Lung (tissue), 11 donors: ENCODE measurements at regions not wholly inside any gene's neighbourhood (a gene's known extent, or its start where the extent isn't known, plus 50 kb on each side); places are given as distances from the start of the nearest gene placed in this dataset.

Experiments
- ATAC-seq: fragments of 200-7000 bp; cut with Tn5 transposase; one replicate; pipeline ENCODE4 v1.9.1; 2020; ENCODE audit warnings: moderate number of reproducible peaks; ENCODE audit not compliant: insufficient read depth, low FRiP score
- DNase-seq, 3 donors: peaks; one replicate each; pipeline ENCODE4 v3.0.0-alpha.2; 2013 to 2017
- H3K27ac ChIP-seq, 2 donors: one replicate each; pipeline ENCODE4 v1.5.1; 2013; ENCODE audit warnings: mild to moderate bottlenecking in 2 of 2, moderate library complexity in 2 of 2, control low read depth in 1 of 2, inconsistent platforms in 1 of 2, low read depth in 1 of 2, low read length in 1 of 2
- H3K27me3 ChIP-seq, 3 donors: one replicate each; pipeline ENCODE4 v1.5.1; 2013; ENCODE audit warnings: low read length in 2 of 3; ENCODE audit not compliant: control insufficient read depth in 3 of 3, insufficient read depth in 3 of 3
- H3K36me3 ChIP-seq, 4 donors: one replicate each; pipeline ENCODE4 v1.5.1; 2013; ENCODE audit warnings: low read length in 4 of 4, mild to moderate bottlenecking in 1 of 4, moderate library complexity in 1 of 4; ENCODE audit not compliant: control insufficient read depth in 4 of 4, insufficient read depth in 4 of 4
- H3K4me1 ChIP-seq, 5 donors: one replicate each; pipeline ENCODE4 v1.5.1; 2013; ENCODE audit warnings: low read length in 5 of 5, mild to moderate bottlenecking in 2 of 5, moderate library complexity in 1 of 5; ENCODE audit not compliant: control insufficient read depth in 5 of 5, insufficient read depth in 5 of 5
- H3K4me3 ChIP-seq: one replicate; pipeline ENCODE4 v1.5.1; 2013; ENCODE audit warnings: mild to moderate bottlenecking, control low read depth, moderate library complexity
- H3K9ac ChIP-seq, 2 donors: one replicate each; pipeline ENCODE4 v1.5.1; 2013; ENCODE audit warnings: low read length in 2 of 2, control low read depth in 1 of 2; ENCODE audit not compliant: insufficient read depth in 1 of 2
- H3K9me3 ChIP-seq, 4 donors: one replicate each; pipeline ENCODE4 v1.5.1; 2013; ENCODE audit warnings: low read length in 3 of 4, mild to moderate bottlenecking in 1 of 4, moderate library complexity in 1 of 4; ENCODE audit not compliant: control insufficient read depth in 4 of 4, insufficient read depth in 3 of 4
- WGBS, 2 donors: extraction: QIAGEN DNeasy Blood & Tissue Kit; methylation state at CpG; one replicate each; pipeline ENCODE4 v1.1.7; 2013; 5-methylcytosine and 5-hydroxymethylcytosine counted together
- TF ChIP-seq, protein P1 (sequence below): IDR thresholded peaks from 2 replicates; pipeline ENCODE4 v1.5.1; 2012; ENCODE audit warnings: mild to moderate bottlenecking; ENCODE audit errors: control extremely low read depth, extremely low read depth
- donor health status: control.
- donor health status: control.
- donor health status: Bipolar disorder and iron deficiency.
- donor health status: healthy.
- donor health status: DM: yes; HTN: yes; CAD: no.

DNA sequence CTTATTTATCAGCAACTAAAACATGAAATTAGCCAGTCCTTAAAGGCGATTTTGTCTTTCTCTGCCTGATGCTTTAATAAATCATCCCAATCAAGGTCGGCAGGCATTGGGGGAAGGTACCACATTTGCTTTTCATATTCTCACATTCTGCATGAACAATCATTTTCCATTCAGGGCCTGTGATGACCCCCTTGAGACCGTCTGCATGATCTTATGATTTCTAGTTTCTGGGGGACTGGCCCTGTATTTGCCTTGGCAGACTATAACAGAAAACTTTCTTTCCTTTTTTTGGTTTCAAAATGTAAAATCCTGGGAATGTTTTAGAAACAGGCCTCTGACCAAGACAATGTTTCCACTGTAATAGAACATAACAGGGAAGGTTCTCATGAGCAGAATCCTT is 296.8 kb downstream of the IDS start:
- no peaks in the 10 kb centered on the region for H3K4me1 ChIP-seq
- no peaks in the 10 kb centered on the region for H3K36me3 ChIP-seq
- no peak overlapping the region for H3K27ac ChIP-seq
- ATAC-seq (no peak), DNase-seq (no peak)
- TF ChIP-seq, protein P1, sequence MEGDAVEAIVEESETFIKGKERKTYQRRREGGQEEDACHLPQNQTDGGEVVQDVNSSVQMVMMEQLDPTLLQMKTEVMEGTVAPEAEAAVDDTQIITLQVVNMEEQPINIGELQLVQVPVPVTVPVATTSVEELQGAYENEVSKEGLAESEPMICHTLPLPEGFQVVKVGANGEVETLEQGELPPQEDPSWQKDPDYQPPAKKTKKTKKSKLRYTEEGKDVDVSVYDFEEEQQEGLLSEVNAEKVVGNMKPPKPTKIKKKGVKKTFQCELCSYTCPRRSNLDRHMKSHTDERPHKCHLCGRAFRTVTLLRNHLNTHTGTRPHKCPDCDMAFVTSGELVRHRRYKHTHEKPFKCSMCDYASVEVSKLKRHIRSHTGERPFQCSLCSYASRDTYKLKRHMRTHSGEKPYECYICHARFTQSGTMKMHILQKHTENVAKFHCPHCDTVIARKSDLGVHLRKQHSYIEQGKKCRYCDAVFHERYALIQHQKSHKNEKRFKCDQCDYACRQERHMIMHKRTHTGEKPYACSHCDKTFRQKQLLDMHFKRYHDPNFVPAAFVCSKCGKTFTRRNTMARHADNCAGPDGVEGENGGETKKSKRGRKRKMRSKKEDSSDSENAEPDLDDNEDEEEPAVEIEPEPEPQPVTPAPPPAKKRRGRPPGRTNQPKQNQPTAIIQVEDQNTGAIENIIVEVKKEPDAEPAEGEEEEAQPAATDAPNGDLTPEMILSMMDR = no peak
- no peaks in the 10 kb centered on the region for H3K9me3 ChIP-seq
- H3K9ac ChIP-seq = no peak overlapping the region
- WGBS, 2 donors = 46 to 88% methylated on average over 3 of the region's 3 CpGs
- H3K27me3 ChIP-seq = peaks cover 0 to 9% (median 0%) of the 10 kb centered on the region in 3 donors
- H3K4me3 ChIP-seq = no peak overlapping the region

DNA sequence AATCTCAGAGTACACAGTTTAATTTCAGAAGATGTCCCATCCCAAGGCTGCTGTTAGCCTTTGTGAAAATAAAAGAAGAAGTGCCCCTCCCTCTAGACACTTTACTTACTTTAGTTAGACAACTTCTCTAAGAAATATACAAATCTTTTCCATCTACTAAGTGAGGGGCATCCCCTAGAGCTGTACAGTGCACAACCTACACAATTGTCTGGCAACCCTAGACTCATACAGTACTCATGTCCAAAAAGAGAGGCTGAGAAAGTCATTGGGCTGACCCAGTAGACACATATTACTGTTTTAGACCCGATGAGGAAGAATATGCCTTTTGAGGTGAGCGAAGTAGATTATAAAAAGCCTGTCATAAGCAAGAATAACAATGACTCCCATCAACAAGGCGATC is 297.6 kb downstream of the IDS start:
- TF ChIP-seq, protein P1 = no peak
- peaks cover 0 to 9% (median 0%) of the 10 kb centered on the region in 3 donors for H3K27me3 ChIP-seq
- no peak overlapping the region for H3K4me3 ChIP-seq
- H3K9me3 ChIP-seq = no peaks in the 10 kb centered on the region
- DNase-seq (no peak), ATAC-seq (no peak)
- H3K9ac ChIP-seq = no peak overlapping the region
- no peaks in the 10 kb centered on the region for H3K4me1 ChIP-seq
- no peak overlapping the region for H3K27ac ChIP-seq
- 69 to 92% methylated on average over 3 of the region's 3 CpGs for WGBS, 2 donors
- no peaks in the 10 kb centered on the region for H3K36me3 ChIP-seq

DNA sequence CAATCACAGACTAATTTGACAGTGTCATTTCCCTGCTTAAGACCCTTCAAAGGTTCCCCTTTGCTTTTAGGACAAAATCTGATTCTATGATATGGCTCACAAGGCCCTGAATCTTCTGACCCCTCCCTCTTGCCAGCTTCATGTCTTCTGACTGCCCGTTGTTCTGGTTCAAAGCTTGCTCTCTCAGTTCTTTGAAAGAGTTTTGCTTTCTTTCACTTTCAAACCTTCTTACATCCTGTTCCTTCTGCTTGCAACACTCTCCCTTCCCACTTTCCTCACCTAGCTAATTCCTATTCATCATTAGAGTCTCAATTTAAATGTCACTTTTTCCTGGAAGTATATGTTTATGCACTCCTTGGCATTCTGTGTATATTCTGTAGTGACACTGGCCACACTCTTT is 299.2 kb downstream of the IDS start:
- TF ChIP-seq, protein P1 = no peak
- ATAC-seq (no peak), DNase-seq (no peak)
- Histone ChIP-seq H3K9me3 (no peaks in the 10 kb centered on the region), H3K9ac (no peak overlapping the region), H3K27me3 (peaks cover 0 to 7% (median 0%) of the 10 kb centered on the region in 3 donors), H3K36me3 (no peaks in the 10 kb centered on the region), H3K27ac (no peak overlapping the region), H3K4me3 (no peak overlapping the region), H3K4me1 (no peaks in the 10 kb centered on the region)
- 60 to 61% methylated on average over 1 of the region's 1 CpG for WGBS, 2 donors

DNA sequence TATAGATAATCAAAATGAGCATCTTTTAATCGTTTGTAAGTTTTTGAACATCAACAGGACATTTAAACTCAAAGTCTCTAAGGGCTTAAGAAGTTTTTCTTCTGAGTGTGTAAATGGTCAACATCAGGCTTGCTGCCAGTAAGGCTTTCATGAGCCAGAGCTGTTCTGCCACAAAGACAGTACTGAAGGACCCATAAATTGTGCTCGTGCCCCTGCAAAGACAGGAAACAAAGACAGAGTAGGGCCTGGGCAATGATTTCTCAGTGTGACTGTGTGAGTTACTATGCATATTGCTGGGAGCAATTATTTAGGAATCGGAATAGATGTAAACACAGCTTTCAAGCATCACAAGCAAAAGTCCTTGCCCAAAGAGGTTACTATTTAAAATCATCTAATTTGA is 300.0 kb downstream of the IDS start:
- 37 to 48% methylated on average over 3 of the region's 3 CpGs for WGBS, 2 donors
- Histone ChIP-seq H3K4me1 (no peaks in the 10 kb centered on the region), H3K9me3 (no peaks in the 10 kb centered on the region), H3K36me3 (no peaks in the 10 kb centered on the region), H3K27ac (no peak overlapping the region), H3K27me3 (peaks cover 0 to 7% (median 0%) of the 10 kb centered on the region in 3 donors), H3K9ac (no peak overlapping the region), H3K4me3 (no peak overlapping the region)
- ATAC-seq (no peak), DNase-seq (no peak)
- TF ChIP-seq, protein P1 = no peak
